ENCODE measurements at regions not wholly inside any gene's neighbourhood (a gene's known extent, or its start where the extent isn't known, plus 50 kb on each side); places are given as distances from the start of the nearest gene placed in this dataset.

GRCh38 chr3:3745693-3746092 is 53.5 kb upstream of the LRRN1 start:
- DNase-seq, result no peak

GRCh38 chr3:3744826-3745225 is 54.4 kb upstream of the LRRN1 start:
- no peak for DNase-seq

GRCh38 chr3:3743754-3744153 is 55.5 kb upstream of the LRRN1 start:
- DNase-seq, result no peak

GRCh38 chr3:3740061-3740460 is 59.2 kb upstream of the LRRN1 start:
- DNase-seq, result no peak

GRCh38 chr3:3739330-3740060 is 59.7 kb upstream of the LRRN1 start:
- no peak for DNase-seq

- no peak for DNase-seq
Measured at GRCh38 chr3:3737531-3737930, 61.7 kb upstream of the LRRN1 start.

DNA sequence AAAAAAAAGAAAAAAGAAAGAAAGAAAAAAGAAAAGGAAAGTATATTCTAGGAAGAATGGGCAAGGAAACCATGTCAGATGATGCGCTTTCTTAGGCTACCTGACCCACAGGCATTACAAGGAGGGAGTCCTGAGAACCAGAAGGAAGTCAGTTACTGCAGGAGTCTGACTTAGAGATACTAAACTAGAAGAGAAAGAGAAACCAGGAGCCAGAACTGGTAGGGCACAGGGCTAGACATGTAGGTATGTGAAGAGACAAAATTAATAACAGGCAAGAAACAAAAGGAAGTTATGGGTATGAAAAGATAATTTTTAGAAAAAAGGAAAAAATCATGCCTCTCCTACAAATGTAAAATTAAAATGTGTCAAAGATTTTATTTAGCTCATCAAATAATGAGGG is 63.3 kb upstream of the LRRN1 start:
- DNase-seq, result no peak

GRCh38 chr3:3734881-3735280 is 64.3 kb upstream of the LRRN1 start:
- DNase-seq, result no peak

- DNase-seq, result no peak
Measured at GRCh38 chr3:3729261-3729660, 70.0 kb upstream of the LRRN1 start.

- no peak for DNase-seq
Measured at GRCh38 chr3:3726549-3726948, 72.7 kb upstream of the LRRN1 start.

DNA sequence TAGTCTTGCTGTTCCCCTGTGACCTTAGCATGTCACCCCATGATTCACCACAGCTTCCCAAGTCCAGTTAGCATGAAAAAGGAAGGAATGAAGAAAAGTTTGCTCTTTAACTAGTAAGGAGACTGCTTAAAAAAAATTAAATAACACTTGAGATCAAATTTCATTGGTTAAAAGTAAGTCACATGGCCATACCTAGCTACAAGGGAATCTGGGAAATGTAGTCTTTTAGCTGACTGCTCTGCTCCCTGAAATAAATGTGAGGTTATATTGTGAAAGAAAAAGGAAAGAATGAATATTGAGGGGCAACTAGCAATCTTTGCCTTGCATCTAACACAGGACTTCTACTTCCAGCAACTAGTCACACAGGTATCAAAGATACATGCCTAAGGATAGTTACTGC is 84.7 kb upstream of the LRRN1 start:
- no peak for DNase-seq

DNA sequence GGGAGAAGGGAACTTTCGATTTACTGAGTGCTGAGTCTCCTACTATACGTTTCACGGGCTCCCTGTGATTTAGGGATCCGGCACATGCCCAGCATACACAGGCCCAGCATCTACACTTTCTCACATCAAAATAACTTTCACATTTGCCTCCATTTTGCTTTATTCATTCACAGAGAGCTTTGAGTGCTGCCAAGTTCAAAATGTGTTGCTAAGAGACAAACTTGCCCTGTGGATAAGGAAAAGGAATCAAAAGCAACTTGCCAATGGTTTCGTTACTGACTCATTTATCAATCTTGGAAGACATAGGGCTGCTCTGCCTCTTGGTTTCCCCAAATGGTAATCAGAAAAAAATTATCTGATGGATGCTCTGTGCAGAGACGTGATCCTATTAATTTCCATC is 86.3 kb upstream of the LRRN1 start:
- DNase-seq, result no peak

DNA sequence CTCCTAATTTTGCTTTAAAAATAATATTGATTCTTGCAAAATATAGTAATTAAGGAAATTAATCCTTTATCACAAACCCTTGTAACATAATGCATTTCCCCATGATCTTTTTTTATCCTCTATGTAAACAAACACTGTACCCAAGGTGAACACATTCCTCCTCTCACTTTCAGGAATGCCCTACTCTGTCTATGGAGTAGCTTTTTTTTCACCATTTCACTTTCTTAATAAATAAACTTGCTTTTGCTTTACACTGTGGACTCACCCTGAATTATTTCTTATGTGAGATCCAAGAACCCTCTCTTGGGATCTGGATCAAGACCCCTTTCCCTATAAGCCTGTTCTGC is 90.5 kb upstream of the LRRN1 start:
- DNase-seq, result no peak

- DNase-seq, result no peak
Measured at GRCh38 chr3:3707858-3708768, 91.1 kb upstream of the LRRN1 start.

GRCh38 chr3:3705090-3705775 is 94.0 kb upstream of the LRRN1 start:
- no peak for DNase-seq

DNA sequence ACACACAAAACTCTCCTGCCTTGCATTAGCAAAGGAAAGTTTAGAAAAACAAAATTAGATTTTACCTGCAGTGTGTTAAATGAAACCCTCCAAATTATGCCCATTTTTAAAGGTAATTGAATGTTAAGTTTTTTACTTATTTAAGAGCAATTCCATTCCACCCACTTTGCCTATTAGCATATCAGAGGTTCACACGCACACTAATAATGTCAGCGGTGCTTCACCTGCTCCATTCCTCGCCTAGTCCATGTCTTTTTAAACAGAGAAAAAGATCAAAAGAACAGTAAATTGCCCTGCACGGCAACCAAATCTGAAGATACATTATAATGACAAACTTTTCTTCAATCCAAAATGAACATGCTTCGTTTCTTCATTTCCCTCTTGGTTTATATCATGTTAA is 97.3 kb upstream of the LRRN1 start:
- no peak for DNase-seq

- DNase-seq, result no peak
Measured at GRCh38 chr3:3699816-3700633, 99.2 kb upstream of the LRRN1 start.

DNA sequence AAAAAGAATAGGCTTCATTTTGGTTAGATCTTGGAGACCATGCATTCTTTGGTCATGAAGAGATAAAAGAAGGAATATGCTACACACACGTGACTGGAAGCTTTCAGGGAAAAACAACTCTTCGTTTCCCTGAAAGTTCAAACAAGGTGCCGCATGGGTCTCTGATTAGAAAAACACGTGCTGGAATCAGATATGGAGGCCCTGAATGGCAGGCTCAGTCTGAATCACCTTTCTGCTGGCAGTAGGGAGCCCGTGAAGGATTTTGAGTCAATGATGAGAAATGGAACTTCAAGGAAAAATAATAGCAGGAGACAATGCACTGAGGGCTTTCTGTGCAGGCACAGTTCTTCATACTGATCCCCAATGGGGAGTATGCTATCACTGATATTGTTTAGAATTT is 99.8 kb upstream of the LRRN1 start:
- no peak for DNase-seq

DNA sequence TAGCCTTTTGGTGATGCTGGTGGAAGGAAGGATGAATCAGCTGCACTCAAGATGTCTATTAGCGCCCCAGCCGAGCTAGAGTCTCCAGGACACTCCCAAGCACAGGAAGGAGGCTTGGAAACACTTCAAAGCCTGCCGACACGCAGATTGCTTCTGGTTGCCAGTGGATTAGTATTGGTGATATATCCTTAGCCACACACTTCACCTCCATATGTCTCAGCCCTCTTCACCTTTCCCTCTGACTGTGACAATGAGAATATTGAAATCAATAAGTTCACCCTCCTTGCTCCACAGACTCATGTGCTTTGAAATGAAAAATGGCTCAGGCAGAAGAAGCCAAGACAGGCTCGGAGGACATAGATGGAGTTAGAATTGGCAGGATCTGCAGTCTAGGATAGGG is 102.9 kb upstream of the LRRN1 start:
- no peak for DNase-seq

DNA sequence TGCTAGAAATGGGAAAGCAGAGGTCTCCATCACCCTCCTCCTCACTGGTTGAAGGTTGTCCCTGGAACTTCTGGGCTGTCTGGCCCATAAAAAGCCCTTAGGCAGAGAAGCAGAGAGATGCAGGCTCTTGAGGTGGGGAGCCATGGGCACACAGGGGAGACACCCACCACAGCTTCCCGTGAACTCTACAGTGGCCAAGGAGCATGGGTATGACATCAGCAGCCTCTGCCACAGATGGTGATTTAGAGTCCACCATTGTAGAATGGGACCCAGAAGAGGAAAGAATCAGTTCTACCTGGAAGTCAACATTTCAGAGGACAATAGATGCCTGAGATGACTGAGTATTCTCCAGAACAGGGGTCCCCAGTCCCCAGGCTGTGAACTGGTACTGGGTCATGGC is 105.6 kb upstream of the LRRN1 start:
- no peak for DNase-seq

- no peak for DNase-seq
Measured at GRCh38 chr3:3689601-3690375, 109.4 kb upstream of the LRRN1 start.
